Amniotic epithelial cell (primary cell): ENCODE measurements at regions not wholly inside any gene's neighbourhood (a gene's known extent, or its start where the extent isn't known, plus 50 kb on each side); places are given as distances from the start of the nearest gene placed in this dataset.
"Not testable (repeated sequence)": the region's sequence is repeated elsewhere in the genome, so short reads cannot be mapped to it uniquely, and the experiment has no call there.

Experiments used
- DNase-seq: peaks from one replicate; pipeline ENCODE4 v3.0.0-alpha.2; 2010; ENCODE audit warnings: low read depth

DNA sequence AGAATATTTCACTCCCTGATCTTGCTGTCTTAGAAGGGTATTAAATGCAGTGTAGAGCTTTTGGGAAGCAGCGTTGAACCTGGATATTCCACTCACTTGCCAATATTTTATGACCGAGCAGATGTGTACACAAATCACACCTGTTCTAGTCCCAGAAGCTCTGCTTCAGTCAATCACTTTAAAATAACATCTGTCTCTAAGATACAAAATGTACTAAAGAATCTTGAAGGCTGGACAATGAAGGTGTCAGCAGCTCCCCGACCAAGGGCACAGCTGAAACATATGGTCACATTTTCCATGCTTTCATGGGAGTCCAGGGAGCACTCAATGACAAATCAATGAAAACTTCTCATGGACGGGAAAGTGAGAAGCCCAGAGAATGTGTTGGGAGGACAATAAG, 668.3 kb downstream of the PRIM2 start:
- DNase-seq = not testable (repeated sequence)

GRCh38 chr6:57986584-57986983, 669.2 kb downstream of the PRIM2 start:
- not testable (repeated sequence) for DNase-seq

GRCh38 chr6:57989520-57990080, 672.2 kb downstream of the PRIM2 start:
- DNase-seq = not testable (repeated sequence)

GRCh38 chr6:57998858-57999619, 681.6 kb downstream of the PRIM2 start:
- DNase-seq = not testable (repeated sequence)

GRCh38 chr6:58000233-58000632, 682.8 kb downstream of the PRIM2 start:
- not testable (repeated sequence) for DNase-seq

- peak; percentile 0 for DNase-seq
These were observed 686.2 kb downstream of the PRIM2 start for GRCh38 chr6:58003417-58004167.

- DNase-seq = not testable (repeated sequence)
These were observed 690.0 kb downstream of the PRIM2 start for GRCh38 chr6:58007334-58008000.

- not testable (repeated sequence) for DNase-seq
These were observed 690.5 kb downstream of the PRIM2 start for GRCh38 chr6:58008001-58008335.

- not testable (repeated sequence) for DNase-seq
These were observed 694.6 kb downstream of the PRIM2 start for GRCh38 chr6:58011954-58012600.

GRCh38 chr6:58016614-58017013, 699.2 kb downstream of the PRIM2 start:
- DNase-seq = not testable (repeated sequence)

DNA sequence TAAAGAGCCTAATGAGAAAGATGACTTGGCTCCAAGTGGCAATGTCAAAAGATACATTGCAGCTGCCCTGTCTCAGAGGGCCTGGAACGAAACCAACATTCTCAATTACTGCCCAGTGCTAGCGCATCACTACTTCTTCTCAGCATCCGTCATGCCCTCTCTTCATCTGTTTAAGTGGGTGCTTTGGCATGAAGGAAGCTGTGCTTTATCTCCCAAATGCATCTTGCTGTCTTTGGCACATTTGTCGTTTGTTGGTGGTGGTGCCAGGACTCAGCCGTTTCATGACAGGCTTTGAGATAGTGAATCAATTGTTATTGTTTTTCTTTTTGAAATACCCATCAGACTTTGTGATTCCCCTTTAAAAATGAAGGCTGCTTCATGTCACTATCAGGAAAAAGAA, 710.8 kb downstream of the PRIM2 start:
- not testable (repeated sequence) for DNase-seq

- not testable (repeated sequence) for DNase-seq
These were observed 720.8 kb downstream of the PRIM2 start for GRCh38 chr6:58038213-58038612.

GRCh38 chr6:58046584-58046983, 729.2 kb downstream of the PRIM2 start:
- DNase-seq = not testable (repeated sequence)

DNA sequence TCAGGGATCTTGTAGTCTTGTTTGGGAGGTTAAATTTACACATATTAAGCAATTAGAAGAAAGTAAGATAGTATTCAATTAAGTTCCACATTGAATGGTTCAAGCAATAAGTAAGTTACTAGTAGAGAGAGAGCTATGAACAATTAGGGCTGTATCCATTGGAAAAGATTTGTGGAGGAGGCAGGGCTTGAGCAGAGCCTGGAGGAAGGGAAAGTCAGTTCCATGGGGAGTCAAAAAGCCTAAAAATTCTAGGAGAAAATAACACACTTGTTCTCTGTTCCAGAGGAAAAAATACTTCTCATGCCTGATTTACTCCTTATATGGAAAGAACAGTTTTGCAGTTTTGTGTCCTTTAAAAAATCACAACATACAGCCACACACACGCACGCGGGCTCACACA, 730.0 kb downstream of the PRIM2 start:
- not testable (repeated sequence) for DNase-seq

DNA sequence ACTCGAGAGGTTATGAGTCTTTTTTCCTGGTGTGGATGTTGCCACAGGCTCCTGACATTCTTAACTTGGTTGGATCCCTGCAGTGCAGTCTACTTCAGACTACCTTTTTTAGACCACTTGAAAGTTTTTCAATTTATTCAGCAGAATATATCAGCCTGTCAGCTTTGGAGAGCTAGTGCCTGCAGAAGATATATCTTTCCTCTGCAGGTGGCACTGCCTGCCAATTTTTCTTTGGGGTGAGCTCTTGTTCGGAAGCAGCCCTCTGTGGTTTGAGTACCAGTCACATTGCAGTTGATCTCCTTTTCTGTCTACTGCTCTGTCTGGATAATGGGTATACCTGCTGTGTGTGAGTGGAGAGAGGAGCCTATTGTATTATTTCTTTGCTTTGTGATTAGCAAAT, 730.4 kb downstream of the PRIM2 start:
- DNase-seq = not testable (repeated sequence)

DNA sequence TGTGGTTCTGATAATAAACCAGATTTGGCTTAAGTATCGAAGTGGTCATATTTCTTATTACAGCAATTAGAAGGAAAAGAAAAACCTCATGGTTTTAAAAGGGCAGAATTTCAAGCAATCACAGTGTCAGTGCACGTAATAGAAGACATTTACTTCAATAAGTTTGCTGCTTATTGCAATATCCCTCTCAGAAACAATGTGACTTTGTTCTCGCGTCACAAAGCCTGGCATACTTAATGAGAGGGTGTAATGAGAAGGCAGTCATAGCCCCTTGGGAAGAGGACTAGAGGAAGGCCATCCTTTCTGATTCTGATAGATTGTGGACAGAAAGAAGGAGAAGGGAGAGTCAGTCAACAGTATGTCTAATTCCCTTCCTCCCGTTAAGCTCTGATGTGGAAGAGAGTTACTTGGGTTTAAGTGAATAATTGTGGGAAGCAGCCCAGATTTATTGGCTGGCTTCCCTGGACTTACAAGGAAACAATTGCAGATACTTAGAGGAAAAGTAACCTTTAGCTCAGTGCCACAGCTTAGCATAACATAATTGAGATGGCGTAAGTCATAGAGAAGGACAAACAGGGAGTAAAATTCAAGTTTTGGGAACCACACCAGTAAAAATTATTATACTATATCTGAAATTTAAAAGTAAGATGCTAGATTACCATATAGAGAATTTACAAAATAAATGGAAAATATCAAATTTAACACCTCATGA, 738.2 kb downstream of the PRIM2 start:
- not testable (repeated sequence) for DNase-seq

DNA sequence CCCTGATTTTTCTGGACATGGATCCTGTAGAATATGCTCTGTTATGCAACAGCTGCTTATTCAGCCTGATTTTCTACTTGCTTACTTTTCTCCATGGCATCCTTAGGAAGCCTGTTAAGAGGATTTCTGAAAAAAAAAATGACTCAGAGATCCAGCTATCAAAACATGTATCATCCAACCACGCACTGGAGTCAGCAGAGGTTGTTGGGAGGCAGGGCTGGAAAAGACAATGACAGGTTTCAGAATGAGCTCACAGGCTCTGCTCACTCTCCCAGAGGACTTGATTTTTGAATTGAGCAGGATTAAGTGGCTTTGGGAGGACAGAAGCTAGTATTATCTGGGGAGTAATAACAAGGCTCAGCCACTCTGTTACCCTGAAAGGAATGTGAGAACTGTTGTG, 742.3 kb downstream of the PRIM2 start:
- DNase-seq = not testable (repeated sequence)

DNA sequence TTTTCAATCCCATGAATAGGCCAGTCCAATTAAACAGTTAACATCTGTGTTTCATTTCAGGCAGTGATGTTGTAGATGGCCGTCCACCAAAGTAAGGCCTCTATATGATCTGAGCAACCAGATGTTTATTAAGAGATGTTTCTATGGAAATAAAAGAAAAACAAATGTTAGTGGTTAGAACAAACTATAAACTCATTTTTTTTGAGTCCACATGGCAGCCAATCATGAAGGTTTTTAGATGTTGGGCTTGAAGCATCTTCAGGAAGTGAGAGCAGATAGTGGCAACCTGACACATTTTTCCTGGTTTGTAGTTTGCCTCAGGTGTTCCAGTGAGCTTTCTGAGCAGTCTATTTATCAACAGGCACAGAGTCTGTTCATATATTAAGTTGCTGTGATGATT, 746.1 kb downstream of the PRIM2 start:
- not testable (repeated sequence) for DNase-seq

GRCh38 chr6:58067867-58068548, 750.6 kb downstream of the PRIM2 start:
- not testable (repeated sequence) for DNase-seq

DNA sequence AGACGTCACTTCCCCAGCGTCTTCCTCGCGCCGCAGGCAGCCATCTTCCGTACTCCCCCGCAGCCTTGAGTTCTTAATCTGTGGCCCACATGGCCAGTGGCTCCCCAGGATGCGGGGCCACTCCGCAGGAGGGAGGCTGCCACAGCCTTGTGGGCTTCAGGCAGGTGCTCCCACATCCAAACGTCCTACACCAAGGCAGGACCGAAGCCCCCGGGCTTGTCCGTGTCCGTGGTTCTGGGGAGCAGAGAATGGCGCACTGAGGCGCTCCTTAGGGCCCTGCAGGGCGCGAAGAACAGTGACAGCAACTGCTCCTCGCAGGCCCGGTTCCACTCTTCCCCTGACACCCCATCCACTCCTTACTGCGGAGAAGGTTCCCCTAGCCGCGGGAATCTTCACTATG, 755.8 kb downstream of the PRIM2 start:
- DNase-seq = no peak

DNA sequence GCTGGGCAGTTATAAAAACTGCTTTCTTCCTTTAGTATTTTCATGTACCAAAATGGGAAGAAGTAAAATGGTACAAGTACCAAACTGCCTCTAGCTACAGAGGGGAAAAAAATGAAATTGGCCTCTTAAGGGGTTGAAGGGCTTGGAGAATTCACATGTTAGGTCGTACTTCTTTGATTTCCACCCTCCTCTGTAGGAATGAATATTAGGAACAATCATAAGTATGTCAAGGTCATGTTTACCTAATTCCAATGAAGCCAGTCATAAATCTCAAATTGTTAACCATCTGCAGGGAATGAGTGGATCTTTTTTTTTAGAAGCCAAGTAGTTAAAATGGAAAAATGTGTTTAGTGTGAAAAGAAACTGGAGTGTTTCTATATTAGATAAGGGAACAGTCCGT, 772.6 kb downstream of the PRIM2 start:
- DNase-seq = not testable (repeated sequence)
